Astrocyte of the spinal cord (primary cell): ENCODE measurements at regions not wholly inside any gene's neighbourhood (a gene's known extent, or its start where the extent isn't known, plus 50 kb on each side); places are given as distances from the start of the nearest gene placed in this dataset.

ENCODE experiments used
- DNase-seq: peaks from one replicate; pipeline ENCODE4 v3.0.0; 2011; ENCODE audit warnings: low read depth, low spot score
- H3K4me3 ChIP-seq: 2 replicates; pipeline ENCODE4 v1.5.1; 2011; ENCODE audit warnings: low read depth, mild to moderate bottlenecking, low read length, moderate library complexity
- in situ Hi-C: cut with HindIII; loops from 2 replicates; pipeline ENCODE4 v1.10.0; 2017; ENCODE audit warnings: low sequenced_read_pairs
- TF ChIP-seq, protein P1 (sequence below): IDR thresholded peaks from 2 replicates; pipeline ENCODE4 v1.5.1; 2012; ENCODE audit warnings: low read depth, mild to moderate bottlenecking, low read length, inconsistent platforms

DNA sequence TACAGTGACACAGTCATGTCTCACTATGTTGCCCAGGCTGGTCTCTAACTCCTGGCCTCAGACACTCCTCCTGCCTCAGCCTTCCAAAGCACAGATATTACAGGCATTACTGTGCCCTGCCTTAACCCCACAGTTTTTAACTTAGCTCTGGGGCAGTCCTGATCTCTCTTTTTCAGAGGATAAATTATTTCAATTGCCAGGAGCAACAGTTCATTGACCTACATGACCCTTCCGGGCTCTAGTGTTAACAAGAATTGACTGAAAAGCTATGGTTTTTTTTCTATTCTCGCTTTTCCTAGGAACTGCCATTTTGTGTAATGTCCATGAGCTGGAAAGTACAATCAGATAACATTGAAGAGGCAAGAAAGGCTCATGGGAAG, 92.8 kb downstream of the HNRNPLL start:
- in situ Hi-C loops = no loop called here
- TF ChIP-seq, protein P1, sequence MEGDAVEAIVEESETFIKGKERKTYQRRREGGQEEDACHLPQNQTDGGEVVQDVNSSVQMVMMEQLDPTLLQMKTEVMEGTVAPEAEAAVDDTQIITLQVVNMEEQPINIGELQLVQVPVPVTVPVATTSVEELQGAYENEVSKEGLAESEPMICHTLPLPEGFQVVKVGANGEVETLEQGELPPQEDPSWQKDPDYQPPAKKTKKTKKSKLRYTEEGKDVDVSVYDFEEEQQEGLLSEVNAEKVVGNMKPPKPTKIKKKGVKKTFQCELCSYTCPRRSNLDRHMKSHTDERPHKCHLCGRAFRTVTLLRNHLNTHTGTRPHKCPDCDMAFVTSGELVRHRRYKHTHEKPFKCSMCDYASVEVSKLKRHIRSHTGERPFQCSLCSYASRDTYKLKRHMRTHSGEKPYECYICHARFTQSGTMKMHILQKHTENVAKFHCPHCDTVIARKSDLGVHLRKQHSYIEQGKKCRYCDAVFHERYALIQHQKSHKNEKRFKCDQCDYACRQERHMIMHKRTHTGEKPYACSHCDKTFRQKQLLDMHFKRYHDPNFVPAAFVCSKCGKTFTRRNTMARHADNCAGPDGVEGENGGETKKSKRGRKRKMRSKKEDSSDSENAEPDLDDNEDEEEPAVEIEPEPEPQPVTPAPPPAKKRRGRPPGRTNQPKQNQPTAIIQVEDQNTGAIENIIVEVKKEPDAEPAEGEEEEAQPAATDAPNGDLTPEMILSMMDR = no peak
- no peak for DNase-seq
- no peak overlapping the region for H3K4me3 ChIP-seq

DNA sequence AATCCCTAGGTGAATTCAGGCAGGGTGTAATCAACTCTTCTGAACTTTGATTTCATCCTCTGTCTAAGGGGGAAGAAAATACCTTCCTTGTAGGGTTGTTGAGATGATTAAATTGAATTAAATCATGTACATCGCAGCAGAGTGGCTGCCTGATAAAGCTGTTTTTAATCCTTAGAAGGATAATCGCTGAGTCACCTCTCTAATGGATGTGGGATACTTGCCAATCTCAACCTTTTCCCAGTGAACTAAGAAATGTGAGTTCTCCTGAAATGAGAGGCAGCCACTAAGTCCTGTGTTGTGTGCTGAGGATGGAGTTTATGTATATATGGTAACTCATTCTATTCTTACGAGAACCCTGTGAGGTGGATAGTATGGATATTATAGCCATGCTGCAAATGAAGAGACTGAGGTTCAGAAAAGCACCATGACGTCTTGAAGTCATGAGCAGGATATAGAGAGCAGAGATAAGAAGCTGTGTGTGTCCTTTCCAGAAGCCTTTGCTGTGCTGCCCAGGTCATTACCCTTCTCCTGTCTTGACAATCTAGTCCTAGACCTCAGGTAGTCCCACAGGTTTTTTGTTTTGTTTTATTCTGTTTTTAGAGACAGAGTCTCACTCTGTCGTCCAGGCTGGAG, 93.3 kb downstream of the HNRNPLL start:
- TF ChIP-seq, protein P1 = no peak
- no peak overlapping the region for H3K4me3 ChIP-seq
- in situ Hi-C loops = no loop called here
- peak; percentile 83 for DNase-seq

DNA sequence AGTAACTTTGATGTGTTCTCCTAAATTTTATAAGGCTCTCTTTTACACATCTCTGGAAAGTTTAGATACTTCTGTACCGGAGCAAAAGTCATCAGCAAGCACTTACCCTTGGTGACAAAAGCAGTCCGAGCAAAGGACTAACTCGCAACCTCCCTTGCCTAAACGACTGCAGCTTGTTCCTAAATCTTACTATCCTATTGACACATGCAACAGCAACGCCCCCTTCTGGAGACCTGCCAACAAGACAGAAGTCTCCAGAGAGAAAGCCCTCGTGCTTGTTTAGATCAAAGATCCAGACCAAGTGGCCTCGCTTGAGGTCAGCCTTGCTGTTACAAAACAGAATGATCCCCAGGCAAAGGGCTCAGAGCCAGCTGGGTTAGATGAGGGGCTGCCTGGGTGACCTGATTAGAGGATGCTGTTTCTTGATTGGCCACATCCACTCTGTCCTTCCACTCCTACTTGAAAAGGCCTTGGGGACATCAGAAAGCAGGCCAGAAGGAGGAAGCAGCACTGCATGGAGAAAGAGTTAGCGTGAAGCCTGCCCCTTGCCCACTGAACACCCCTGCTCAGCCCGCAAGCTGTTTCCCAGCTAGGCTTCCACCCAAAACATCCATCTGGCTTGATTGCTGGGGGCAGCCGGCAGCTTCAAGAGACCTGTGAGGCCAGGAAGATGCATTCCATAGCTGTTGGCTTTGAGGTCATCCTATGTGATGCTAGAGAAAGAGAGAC, 94.3 kb downstream of the HNRNPLL start:
- no peak overlapping the region for H3K4me3 ChIP-seq
- TF ChIP-seq, protein P1 = peak; percentile 41
- in situ Hi-C loops = no loop called here
- peak; percentile 74 for DNase-seq

DNA sequence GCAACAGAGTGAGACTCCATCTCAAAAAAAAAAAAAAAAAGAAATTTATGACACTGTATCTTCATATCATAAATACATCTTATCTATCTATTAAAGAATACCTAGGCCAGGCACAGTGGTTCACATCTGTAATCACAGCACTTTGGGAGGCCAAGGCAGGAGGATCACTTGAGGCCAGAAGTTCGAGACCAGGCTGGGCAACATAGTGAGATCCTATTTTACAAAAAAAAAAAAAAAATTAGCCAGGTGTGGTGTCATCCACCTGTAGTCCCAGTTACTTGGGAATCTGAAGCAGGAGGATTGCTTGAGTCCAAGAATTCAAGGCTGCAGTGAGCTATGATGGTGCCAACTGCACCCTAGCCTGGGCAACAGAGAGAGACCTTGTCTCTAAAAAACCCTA, 95.0 kb downstream of the HNRNPLL start:
- TF ChIP-seq, protein P1 = no peak
- no peak for DNase-seq
- H3K4me3 ChIP-seq = no peak overlapping the region
- in situ Hi-C loops = no loop called here

DNA sequence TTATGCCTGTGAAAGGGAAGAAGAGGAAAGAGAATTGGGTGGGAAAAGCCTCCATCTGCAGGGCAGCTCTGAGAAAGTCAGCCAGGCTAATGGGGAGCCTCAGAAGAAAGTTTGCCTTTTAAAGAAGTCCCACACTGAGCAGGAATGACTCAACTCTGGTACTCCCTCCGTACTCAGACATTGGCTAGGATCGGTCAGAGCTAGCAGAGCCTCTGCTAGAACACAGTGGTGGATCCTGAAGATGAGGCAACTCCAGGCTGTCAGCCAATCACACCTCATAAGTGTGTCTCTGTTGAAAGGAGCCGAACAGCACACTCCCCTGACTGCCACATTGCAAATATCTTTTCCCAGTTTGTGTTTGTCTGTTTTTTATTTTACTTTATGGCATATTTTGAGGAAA, 96.9 kb downstream of the HNRNPLL start:
- in situ Hi-C loops = no loop called here
- H3K4me3 ChIP-seq = no peak overlapping the region
- DNase-seq = peak; percentile 62
- TF ChIP-seq, protein P1 = no peak

DNA sequence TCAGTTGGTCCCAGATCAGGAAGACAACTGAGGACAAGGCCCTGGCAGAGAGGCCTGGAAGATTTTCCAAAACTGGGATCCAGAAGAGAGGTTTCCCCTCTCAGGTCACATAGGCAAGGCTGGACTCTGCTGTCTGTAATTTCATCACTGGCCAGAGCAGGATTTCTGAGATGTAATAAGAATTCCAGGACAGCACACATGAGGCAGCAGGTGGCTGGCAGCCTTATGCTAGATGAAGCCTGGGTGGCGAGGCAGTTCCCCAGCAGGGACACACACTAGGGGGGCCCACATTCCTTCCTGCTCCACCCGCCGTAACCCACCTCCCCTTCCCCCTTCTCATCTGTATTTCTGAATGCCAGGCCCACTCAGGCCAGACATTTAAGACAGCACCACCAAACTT, 98.6 kb downstream of the HNRNPLL start:
- DNase-seq = no peak
- H3K4me3 ChIP-seq = no peak overlapping the region
- in situ Hi-C loops = no loop called here
- TF ChIP-seq, protein P1 = no peak
